ENCODE measurements at regions not wholly inside any gene's neighbourhood (a gene's known extent, or its start where the extent isn't known, plus 50 kb on each side); places are given as distances from the start of the nearest gene placed in this dataset.

DNA sequence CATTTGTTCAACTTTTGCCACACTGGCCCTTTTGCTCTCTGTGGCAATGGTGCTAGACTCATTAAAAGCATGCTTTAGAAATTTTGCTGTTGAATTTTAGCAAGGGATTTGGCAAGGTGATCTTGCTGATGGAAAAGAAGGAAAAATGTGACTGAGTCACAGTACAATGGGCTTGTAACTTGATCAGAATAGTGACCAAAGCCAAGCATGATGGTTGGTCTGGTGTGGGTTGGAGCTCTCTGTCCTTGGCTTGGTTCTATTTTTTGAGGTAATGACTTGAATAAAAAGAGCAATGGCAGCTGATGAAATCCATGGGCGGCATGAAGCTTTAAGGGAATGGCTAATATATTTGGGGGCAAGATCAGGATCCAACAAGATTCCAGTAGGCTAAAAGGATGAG, 114.4 kb upstream of the ZNF366 start:
- TF ChIP-seq, protein P1, sequence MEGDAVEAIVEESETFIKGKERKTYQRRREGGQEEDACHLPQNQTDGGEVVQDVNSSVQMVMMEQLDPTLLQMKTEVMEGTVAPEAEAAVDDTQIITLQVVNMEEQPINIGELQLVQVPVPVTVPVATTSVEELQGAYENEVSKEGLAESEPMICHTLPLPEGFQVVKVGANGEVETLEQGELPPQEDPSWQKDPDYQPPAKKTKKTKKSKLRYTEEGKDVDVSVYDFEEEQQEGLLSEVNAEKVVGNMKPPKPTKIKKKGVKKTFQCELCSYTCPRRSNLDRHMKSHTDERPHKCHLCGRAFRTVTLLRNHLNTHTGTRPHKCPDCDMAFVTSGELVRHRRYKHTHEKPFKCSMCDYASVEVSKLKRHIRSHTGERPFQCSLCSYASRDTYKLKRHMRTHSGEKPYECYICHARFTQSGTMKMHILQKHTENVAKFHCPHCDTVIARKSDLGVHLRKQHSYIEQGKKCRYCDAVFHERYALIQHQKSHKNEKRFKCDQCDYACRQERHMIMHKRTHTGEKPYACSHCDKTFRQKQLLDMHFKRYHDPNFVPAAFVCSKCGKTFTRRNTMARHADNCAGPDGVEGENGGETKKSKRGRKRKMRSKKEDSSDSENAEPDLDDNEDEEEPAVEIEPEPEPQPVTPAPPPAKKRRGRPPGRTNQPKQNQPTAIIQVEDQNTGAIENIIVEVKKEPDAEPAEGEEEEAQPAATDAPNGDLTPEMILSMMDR (IDR thresholded peaks at IDR 0.05; ENCODE audit: insufficient read depth, low read depth, low read length, missing control alignments), result no peak
- no peak for DNase-seq (ENCODE audit: low read depth)
- H3K4me3 ChIP-seq (ENCODE audit: low read length), result no peak overlapping the region

DNA sequence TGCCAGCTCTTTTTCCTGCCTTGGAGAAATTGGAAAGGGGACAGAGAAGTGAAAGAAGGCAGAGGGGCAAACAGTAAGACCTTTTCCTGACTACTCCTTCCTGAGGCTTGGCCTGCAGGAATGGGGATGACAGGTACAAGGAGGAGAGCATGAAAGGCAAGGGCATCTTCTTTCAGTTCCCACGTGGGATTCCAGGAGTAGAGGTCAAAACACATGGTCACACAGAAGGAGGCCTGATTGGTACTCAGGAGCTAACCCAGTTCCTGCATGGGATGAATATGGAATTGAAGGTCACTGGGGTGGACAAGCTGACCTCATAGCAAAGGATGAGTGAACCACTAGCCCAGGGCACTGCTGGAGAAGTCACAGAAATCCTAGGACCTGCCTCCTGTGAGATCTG, 112.5 kb upstream of the ZNF366 start:
- H3K4me3 ChIP-seq (ENCODE audit: low read length), result no peak overlapping the region
- TF ChIP-seq, protein P1 (IDR thresholded peaks at IDR 0.05; ENCODE audit: insufficient read depth, low read depth, low read length, missing control alignments), result no peak
- no peak for DNase-seq (ENCODE audit: low read depth)

DNA sequence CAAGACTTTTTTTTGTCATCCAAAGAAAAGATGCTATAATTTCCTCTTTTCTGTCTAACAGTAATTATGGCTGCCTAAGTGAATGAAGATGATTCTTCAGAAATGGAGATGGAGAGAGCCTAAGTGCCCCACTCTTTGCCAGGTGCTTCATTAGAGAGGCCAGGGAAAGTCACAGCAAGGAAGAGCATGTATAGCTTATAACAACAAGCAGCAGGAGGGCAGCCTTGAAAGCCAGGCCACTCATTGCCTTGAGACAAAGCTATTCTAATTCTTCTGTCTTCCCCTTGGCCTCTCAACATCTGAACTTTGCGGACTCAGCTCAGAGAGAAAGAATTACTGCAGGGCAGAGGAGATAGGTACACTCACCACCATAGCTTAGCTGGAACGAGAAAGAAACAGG, 112.0 kb upstream of the ZNF366 start:
- no peak for DNase-seq (ENCODE audit: low read depth)
- TF ChIP-seq, protein P1 (IDR thresholded peaks at IDR 0.05; ENCODE audit: insufficient read depth, low read depth, low read length, missing control alignments), result no peak

DNA sequence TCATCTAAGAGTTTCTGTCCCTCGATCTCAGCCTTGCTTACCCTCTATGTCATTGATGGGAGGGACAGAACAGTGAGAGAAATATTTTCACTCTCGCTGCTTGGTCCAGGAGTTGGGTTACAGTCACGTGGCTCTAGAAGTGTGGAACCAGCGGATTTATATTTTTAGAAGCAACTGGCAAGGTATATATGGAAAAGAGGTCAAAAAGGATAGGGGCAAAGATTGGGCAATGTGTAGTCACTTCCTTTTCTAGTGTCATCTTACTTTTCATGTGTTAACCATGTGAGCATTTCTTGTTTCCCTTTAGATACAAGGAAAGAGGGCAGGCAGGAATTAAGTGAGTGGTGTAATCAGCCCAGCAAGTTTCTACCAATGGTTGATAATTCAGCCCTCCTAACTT, 111.5 kb upstream of the ZNF366 start:
- no peak for DNase-seq (ENCODE audit: low read depth)
- TF ChIP-seq, protein P1 (IDR thresholded peaks at IDR 0.05; ENCODE audit: insufficient read depth, low read depth, low read length, missing control alignments), result no peak

More for the DNA sequence above, 112.0 kb upstream of the ZNF366 start:
- H3K4me3 ChIP-seq (ENCODE audit: low read length), result no peak overlapping the region

DNA sequence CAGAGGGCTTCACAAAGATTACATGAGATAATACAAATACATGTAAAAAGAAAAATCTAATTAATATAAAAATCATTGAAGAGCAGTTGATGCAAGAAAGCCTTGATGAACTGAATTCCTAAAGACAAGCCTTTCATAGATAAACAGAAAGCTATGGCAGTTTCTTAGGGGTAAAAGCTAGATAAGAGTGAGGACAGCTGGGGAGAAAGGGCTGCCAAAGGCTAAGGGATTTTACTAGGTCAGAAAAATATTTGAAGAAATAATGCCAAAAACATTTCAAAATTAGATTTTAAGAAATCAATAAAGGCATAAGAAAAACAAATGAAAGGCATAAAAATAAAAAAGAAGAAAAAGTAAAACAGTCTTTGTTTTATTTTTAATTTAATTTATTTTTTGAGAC, 107.9 kb upstream of the ZNF366 start:
- TF ChIP-seq, protein P1 (IDR thresholded peaks at IDR 0.05; ENCODE audit: insufficient read depth, low read depth, low read length, missing control alignments), result no peak
- H3K4me3 ChIP-seq (ENCODE audit: low read length), result no peak overlapping the region
- DNase-seq (ENCODE audit: low read depth), result no peak

More for the DNA sequence above, 111.5 kb upstream of the ZNF366 start:
- no peak overlapping the region for H3K4me3 ChIP-seq (ENCODE audit: low read length)

DNA sequence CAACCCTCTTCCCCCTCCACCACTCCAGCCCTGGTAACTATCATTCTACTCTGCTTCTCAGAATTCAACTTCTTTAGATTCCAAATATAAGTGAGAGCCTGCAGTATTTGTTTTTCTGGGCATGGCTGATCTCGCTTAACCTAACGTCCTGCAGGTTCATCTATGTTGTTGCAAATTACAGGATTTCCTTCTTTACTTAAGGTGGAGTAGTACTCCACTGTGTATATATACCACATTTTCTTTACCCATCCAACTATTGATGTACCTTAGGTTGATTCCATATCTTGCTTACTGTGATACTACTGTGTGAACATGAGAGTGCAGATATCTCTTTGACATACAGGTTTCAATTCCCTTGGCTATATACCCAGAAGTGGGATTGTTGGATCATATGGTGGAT, 106.3 kb upstream of the ZNF366 start:
- no peak overlapping the region for H3K4me3 ChIP-seq (ENCODE audit: low read length)
- TF ChIP-seq, protein P1 (IDR thresholded peaks at IDR 0.05; ENCODE audit: insufficient read depth, low read depth, low read length, missing control alignments), result no peak
- no peak for DNase-seq (ENCODE audit: low read depth)

DNA sequence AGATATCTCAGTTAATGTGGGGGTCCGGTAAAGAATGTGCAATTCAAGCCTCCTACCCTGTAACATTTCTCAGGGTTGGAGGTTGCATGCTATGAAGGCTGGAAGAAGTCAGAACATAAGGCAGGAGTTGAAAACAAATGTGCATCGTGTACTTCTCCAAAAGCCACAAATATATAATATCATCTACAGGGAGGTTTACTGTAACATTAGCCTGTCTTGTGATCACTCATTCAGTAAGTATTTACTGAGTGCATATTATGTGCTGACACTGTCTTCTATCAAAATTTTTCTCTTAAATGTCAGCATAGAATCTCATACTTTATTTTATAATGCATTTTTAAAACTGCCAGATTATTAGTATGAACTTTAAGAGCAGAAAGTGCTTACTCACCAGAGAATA, 105.6 kb upstream of the ZNF366 start:
- DNase-seq (ENCODE audit: low read depth), result no peak
- H3K4me3 ChIP-seq (ENCODE audit: low read length), result no peak overlapping the region
- TF ChIP-seq, protein P1 (IDR thresholded peaks at IDR 0.05; ENCODE audit: insufficient read depth, low read depth, low read length, missing control alignments), result no peak
